ENCODE measurements at regions not wholly inside any gene's neighbourhood (a gene's known extent, or its start where the extent isn't known, plus 50 kb on each side); places are given as distances from the start of the nearest gene placed in this dataset.

- TF ChIP-seq CTCF (IDR thresholded peaks at IDR 0.05) (no peak), ZFX (IDR thresholded peaks at IDR 0.05; ENCODE audit: borderline replicate concordance) (no peak)
Observed at GRCh38 chr6:81105998-81106397, 646.5 kb downstream of the TENT5A start.

Data from 22Rv1 (cell line).